Transverse colon (tissue), 4 donors: ENCODE measurements at regions not wholly inside any gene's neighbourhood (a gene's known extent, or its start where the extent isn't known, plus 50 kb on each side); places are given as distances from the start of the nearest gene placed in this dataset.

Experiments
- DNase-seq: peaks from one replicate; pipeline ENCODE4 v3.0.0-alpha.2; 2019
- H3K27ac ChIP-seq, 4 donors: fragments of 200-600 bp; sonication (generic); 2 replicates each; pipeline ENCODE4 v1.5.1; 2016 to 2018; ENCODE audit warnings: inconsistent platforms in 4 of 4
- H3K27me3 ChIP-seq: fragments of 200-600 bp; sonication (generic); 2 replicates; pipeline ENCODE4 v1.5.1; 2017; ENCODE audit warnings: inconsistent platforms
- H3K36me3 ChIP-seq, 4 donors: fragments of 200-600 bp; sonication (generic); 2 replicates each; pipeline ENCODE4 v1.5.1; 2017 to 2019; ENCODE audit warnings: inconsistent platforms in 4 of 4
- H3K4me1 ChIP-seq, 4 donors: fragments of 200-600 bp; sonication (generic); 2 replicates each; pipeline ENCODE4 v1.5.1; 2017 to 2020; ENCODE audit warnings: inconsistent platforms in 4 of 4
- H3K4me3 ChIP-seq, 4 donors: fragments of 200-600 bp; sonication (generic); 1 replicate in 1 of 4; 2 replicates in 3 of 4; pipeline versions ENCODE4 v1.5.1 to v1.6.1; 2017 to 2019; ENCODE audit warnings: inconsistent platforms in 4 of 4
- H3K9me3 ChIP-seq, 2 donors: fragments of 200-600 bp; sonication (generic); 2 replicates each; pipeline ENCODE4 v1.5.1; 2017 to 2019; ENCODE audit warnings: inconsistent platforms in 2 of 2
- CTCF ChIP-seq, 5 experiments: fragments of 200-600 bp in 3 of 5; fragments of 450-650 bp in 2 of 5; sonication (generic) in 3 of 5; IDR thresholded peaks; 1 replicate in 2 of 5; 2 replicates in 3 of 5; pipeline ENCODE4 v1.5.1; 2016 to 2017; ENCODE audit warnings: antibody characterized with exemption in 5 of 5, inconsistent platforms in 3 of 5, mild to moderate bottlenecking in 2 of 5, moderate library complexity in 1 of 5
- EP300 ChIP-seq: sonication (generic); formaldehyde crosslinking; IDR thresholded peaks from one replicate; pipeline ENCODE4 v1.6.1; 2017; ENCODE audit warnings: antibody characterized with exemption, low read depth
- POLR2A ChIP-seq: fragments of 450-650 bp; IDR thresholded peaks from one replicate; pipeline ENCODE4 v1.6.1; 2016; ENCODE audit warnings: antibody characterized with exemption, mild to moderate bottlenecking, moderate library complexity
- POLR2AphosphoS5 ChIP-seq, 3 donors: sonication (generic); formaldehyde crosslinking; IDR thresholded peaks; one replicate each; pipeline ENCODE4 v1.6.1; 2016; ENCODE audit warnings: antibody characterized with exemption in 3 of 3
- WGBS, 2 donors: methylation state at CpG; one replicate each; pipeline ENCODE4 v1.1.5; 2018; ENCODE audit warnings: low coverage in 1 of 2; 5-methylcytosine and 5-hydroxymethylcytosine counted together
- in situ Hi-C, 4 donors: fragments of 200-750 bp; cut with MboI; loops; one replicate each; pipeline versions ENCODE4 v1.15.0 to v1.15.1; 2017; ENCODE audit warnings: low sequenced_read_pairs in 3 of 4, low pct_ligation_motif_present in 1 of 4, low pct_unique_long_range_greater_than_20kb in 1 of 4
- intact Hi-C: fragments of 100-400 bp; cut with DNase I; formaldehyde crosslinking; loops from one replicate; pipeline ENCODE4 v1.15.1; 2023; ENCODE audit warnings: low total_unique reads

- in situ Hi-C loops, result no loop called here
- H3K36me3 ChIP-seq, result no peaks in the 10 kb centered on the region
- no peak overlapping the region for H3K4me3 ChIP-seq
- intact Hi-C loops, result no loop called here
- 59 to 67% methylated on average over 2 to 3 of the region's 3 CpGs for WGBS, 2 donors
- H3K4me1 ChIP-seq, result no peaks in the 10 kb centered on the region
- DNase-seq, result no peak
- H3K27ac ChIP-seq, result peak overlapping the region in 3 of 4 donors; percentile 16 to 69 (median 63)
- H3K9me3 ChIP-seq, result no peaks in the 10 kb centered on the region
- H3K27me3 ChIP-seq, result no peaks in the 10 kb centered on the region
- TF ChIP-seq POLR2A, result no peak
- no peak for TF ChIP-seq CTCF (IDR thresholded peaks at IDR 0.05)
- TF ChIP-seq POLR2AphosphoS5 (IDR thresholded peaks at IDR 0.05), result no peak
- no peak for TF ChIP-seq EP300
Observed at GRCh38 chr2:216761809-216762208, 66.5 kb upstream of the IGFBP5 start.

DNA sequence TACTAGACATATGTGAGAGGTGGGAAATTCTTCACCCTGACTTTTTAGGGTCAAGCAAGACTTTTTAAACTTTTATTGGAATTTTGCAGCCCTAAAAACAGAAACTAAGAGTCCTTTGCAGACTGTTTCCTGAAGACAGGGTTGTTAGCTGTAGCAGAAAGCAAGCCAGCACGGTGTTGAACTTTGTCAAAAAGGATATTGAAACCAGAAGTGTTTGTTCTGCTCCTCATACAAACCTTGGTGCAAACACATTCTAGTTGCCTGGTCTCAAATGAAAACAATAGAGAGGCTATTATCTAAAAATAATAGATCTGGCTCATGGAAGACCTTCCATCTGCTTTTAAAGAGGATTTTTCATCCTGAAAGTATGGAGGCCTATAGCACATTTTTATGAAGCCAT, 65.8 kb upstream of the IGFBP5 start:
- Histone ChIP-seq H3K4me1 (no peaks in the 10 kb centered on the region), H3K36me3 (no peaks in the 10 kb centered on the region), H3K27ac (peak overlapping the region in 3 of 4 donors; percentile 16 to 69 (median 63)), H3K4me3 (no peak overlapping the region), H3K27me3 (no peaks in the 10 kb centered on the region), H3K9me3 (no peaks in the 10 kb centered on the region)
- intact Hi-C loops (no loop called here), in situ Hi-C loops (no loop called here)
- TF ChIP-seq POLR2A (no peak), CTCF (IDR thresholded peaks at IDR 0.05) (no peak), POLR2AphosphoS5 (IDR thresholded peaks at IDR 0.05) (no peak), EP300 (no peak)
- no peak for DNase-seq
- WGBS, 2 donors, result 3 to 9% methylated on average over 1 of the region's 1 CpG

DNA sequence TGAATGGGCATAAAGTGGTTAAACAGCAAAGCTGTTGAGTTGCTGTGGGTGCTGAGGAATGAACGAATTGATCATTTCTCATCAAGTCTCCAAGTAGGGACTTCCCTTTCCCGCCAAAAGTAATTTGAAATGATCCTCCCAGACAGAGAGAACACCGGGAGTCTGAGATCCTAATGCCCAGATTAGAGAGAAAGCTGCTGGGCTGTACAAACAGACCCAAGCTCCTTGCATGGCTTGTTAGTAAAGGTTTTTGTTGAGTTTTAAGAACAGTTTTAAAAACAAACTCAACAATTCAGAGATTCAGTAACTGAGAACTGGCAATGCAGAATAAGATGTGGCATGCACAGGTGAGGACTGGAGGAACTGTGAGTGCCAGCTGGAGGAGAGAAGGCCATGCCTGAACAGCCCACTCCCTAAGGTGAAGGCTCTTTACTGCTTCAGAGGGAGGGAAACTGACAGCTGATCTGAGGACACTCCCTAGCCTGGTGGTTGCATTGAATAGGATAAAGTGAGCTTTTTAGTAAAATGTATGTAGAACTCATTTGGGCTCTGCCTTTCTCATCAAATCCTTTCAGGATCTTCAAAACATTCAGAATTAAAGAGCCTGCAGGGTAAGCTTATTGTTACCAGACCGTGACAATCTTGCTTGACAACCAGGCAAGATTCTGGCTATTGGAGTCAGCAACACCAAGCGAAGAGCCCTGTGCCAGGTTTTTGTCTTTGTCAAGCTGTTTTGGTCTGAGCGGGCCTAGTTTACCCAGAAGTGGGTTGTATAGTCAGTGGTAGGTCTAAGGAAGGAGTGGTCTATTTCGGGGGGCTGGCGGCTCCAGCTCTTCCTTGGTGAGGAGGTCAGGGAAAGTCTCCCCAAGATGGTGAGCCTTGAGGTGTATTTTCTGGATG, 63.2 kb upstream of the IGFBP5 start:
- in situ Hi-C loops (no loop called here), intact Hi-C loops (no loop called here)
- TF ChIP-seq CTCF (IDR thresholded peaks at IDR 0.05), result no peak
- TF ChIP-seq POLR2AphosphoS5 (IDR thresholded peaks at IDR 0.05), result no peak
- H3K9me3 ChIP-seq, result no peaks in the 10 kb centered on the region
- peaks cover 0 to 3% (median 0%) of the 10 kb centered on the region in 4 donors for H3K4me1 ChIP-seq
- no peak overlapping the region for H3K4me3 ChIP-seq
- H3K36me3 ChIP-seq, result no peaks in the 10 kb centered on the region
- peak overlapping the region in 3 of 4 donors; percentile 23 to 78 (median 69) for H3K27ac ChIP-seq
- no peaks in the 10 kb centered on the region for H3K27me3 ChIP-seq
- DNase-seq, result no peak
- 44 to 73% methylated on average over 3 to 8 of the region's 8 CpGs for WGBS, 2 donors

GRCh38 chr2:216757532-216757931, 62.2 kb upstream of the IGFBP5 start:
- intact Hi-C loops, result no loop called here
- no peaks in the 10 kb centered on the region for H3K27me3 ChIP-seq
- no peaks in the 10 kb centered on the region for H3K9me3 ChIP-seq
- in situ Hi-C loops, result no loop called here
- H3K27ac ChIP-seq, result peak overlapping the region in 3 of 4 donors; percentile 23 to 78 (median 69)
- TF ChIP-seq CTCF (IDR thresholded peaks at IDR 0.05) (no peak), EP300 (peak; percentile 31), POLR2A (no peak), POLR2AphosphoS5 (IDR thresholded peaks at IDR 0.05) (peak; percentile 56 to 89 (median 81))
- no peak for DNase-seq
- H3K4me1 ChIP-seq, result peaks cover 0 to 5% (median 0%) of the 10 kb centered on the region in 4 donors
- 38 to 54% methylated on average over 3 to 4 of the region's 4 CpGs for WGBS, 2 donors
- H3K4me3 ChIP-seq, result no peak overlapping the region
- H3K36me3 ChIP-seq, result no peaks in the 10 kb centered on the region
